WTC11 (cell line): ENCODE measurements at regions not wholly inside any gene's neighbourhood (a gene's known extent, or its start where the extent isn't known, plus 50 kb on each side); places are given as distances from the start of the nearest gene placed in this dataset.

Source experiments
- ATAC-seq: fragments of 200-7000 bp; cut with Tn5 transposase; 2 replicates; pipeline ENCODE4 v1.10.0; 2021; ENCODE audit warnings: mild to moderate bottlenecking, moderate library complexity
- CTCF ChIA-PET: fragments of 300-600 bp; sonication (Branson Sonifier 250); formaldehyde crosslinking; loops from one replicate; lab custom pipeline; 2021; ENCODE audit warnings: antibody characterized with exemption; lab: Charles Lee
- POLR2A ChIA-PET: fragments of 350-600 bp; sonication (Branson Sonifier 250); formaldehyde crosslinking; loops from one replicate; lab custom pipeline; 2021; ENCODE audit warnings: antibody characterized with exemption; lab: Charles Lee
- DNase-seq: peaks from one replicate; pipeline ENCODE4 v3.0.0; 2021; ENCODE audit warnings: low spot score
- H3K27ac Mint-ChIP-seq: 2 replicates; pipeline ENCODE4 v1.8.0; 2021; ENCODE audit warnings: mixed read lengths
- H3K27me3 Mint-ChIP-seq: 2 replicates; pipeline ENCODE4 v1.8.0; 2021; ENCODE audit warnings: low read depth, mild to moderate bottlenecking, moderate library complexity, mixed read lengths
- H3K36me3 Mint-ChIP-seq: 2 replicates; pipeline ENCODE4 v1.8.0; 2021; ENCODE audit warnings: mixed read lengths
- H3K4me1 Mint-ChIP-seq: 2 replicates; pipeline ENCODE4 v1.8.0; 2022; ENCODE audit warnings: mixed read lengths
- H3K4me3 Mint-ChIP-seq: 2 replicates; pipeline ENCODE4 v1.8.0; 2021; ENCODE audit warnings: mild to moderate bottlenecking, moderate library complexity, mixed read lengths
- H3K9me3 Mint-ChIP-seq: 2 replicates; pipeline ENCODE4 v1.8.0; 2021; ENCODE audit warnings: mixed read lengths
- FOXJ3 ChIP-seq: sonication (generic); formaldehyde crosslinking; IDR thresholded peaks from 2 replicates; pipeline ENCODE4 v1.9.0; 2021; ENCODE audit warnings: missing genetic modification reagents, mild to moderate bottlenecking, borderline replicate concordance
- FOXK1 ChIP-seq: sonication (generic); formaldehyde crosslinking; IDR thresholded peaks from 2 replicates; pipeline ENCODE4 v1.8.0; 2022; ENCODE audit warnings: mild to moderate bottlenecking, moderate library complexity, missing genetic modification reagents
- IRF2 ChIP-seq: sonication (generic); formaldehyde crosslinking; IDR thresholded peaks from 2 replicates; pipeline ENCODE4 v1.8.0; 2022; ENCODE audit warnings: low read depth, missing genetic modification reagents, borderline replicate concordance
- NR2C2 ChIP-seq: sonication (generic); formaldehyde crosslinking; IDR thresholded peaks from 2 replicates; pipeline ENCODE4 v1.8.0; 2022; ENCODE audit warnings: mild to moderate bottlenecking, missing genetic modification reagents
- RELA ChIP-seq: sonication (generic); formaldehyde crosslinking; IDR thresholded peaks from 2 replicates; pipeline ENCODE4 v1.8.1; 2022; ENCODE audit warnings: missing genetic modification reagents, mild to moderate bottlenecking, borderline replicate concordance
- RORB ChIP-seq: fragments of 250-450 bp; sonication (Bioruptor Pico); IDR thresholded peaks from 2 replicates; pipeline ENCODE4 v1.9.0; 2021; ENCODE audit warnings: mild to moderate bottlenecking
- TP53 ChIP-seq: sonication (generic); formaldehyde crosslinking; IDR thresholded peaks from 2 replicates; pipeline ENCODE4 v1.8.1; 2023; ENCODE audit warnings: mild to moderate bottlenecking, missing genetic modification reagents
- ZNF121 ChIP-seq: sonication (generic); formaldehyde crosslinking; IDR thresholded peaks from 2 replicates; pipeline ENCODE4 v1.8.0; 2023; ENCODE audit warnings: missing genetic modification reagents
- ZNF138 ChIP-seq: sonication (generic); formaldehyde crosslinking; conservative IDR thresholded peaks from 2 replicates; pipeline ENCODE4 v1.8.1; 2022; ENCODE audit warnings: mild to moderate bottlenecking, moderate library complexity, missing genetic modification reagents
- ZNF423 ChIP-seq: fragments of 250-450 bp; sonication (Bioruptor Pico); IDR thresholded peaks from 2 replicates; pipeline ENCODE4 v2.1.2; 2022; ENCODE audit warnings: mild to moderate bottlenecking, moderate library complexity
- TF ChIP-seq, protein P1 (sequence below): sonication (generic); formaldehyde crosslinking; IDR thresholded peaks from 2 replicates; pipeline ENCODE4 v1.8.1; 2022; ENCODE audit warnings: mild to moderate bottlenecking, moderate library complexity, missing genetic modification reagents
- TF ChIP-seq, protein P2 (sequence below): fragments of 250-450 bp; sonication (Bioruptor Pico); IDR thresholded peaks from 2 replicates; pipeline ENCODE4 v1.8.0; 2021; ENCODE audit warnings: mild to moderate bottlenecking
- TF ChIP-seq, protein P3 (sequence below): sonication (generic); formaldehyde crosslinking; IDR thresholded peaks from 2 replicates; pipeline ENCODE4 v1.8.1; 2022; ENCODE audit warnings: low read depth, mild to moderate bottlenecking, moderate library complexity, missing genetic modification reagents, borderline replicate concordance
- TF ChIP-seq, protein P4 (sequence below): fragments of 250-450 bp; sonication (Bioruptor Pico); IDR thresholded peaks from 2 replicates; pipeline ENCODE4 v1.9.0; 2021; ENCODE audit warnings: mild to moderate bottlenecking, borderline replicate concordance
- TF ChIP-seq, protein P5 (sequence below): sonication (generic); formaldehyde crosslinking; IDR thresholded peaks from 2 replicates; pipeline ENCODE4 v1.8.1; 2023; ENCODE audit warnings: mild to moderate bottlenecking, missing genetic modification reagents, moderate library complexity

DNA sequence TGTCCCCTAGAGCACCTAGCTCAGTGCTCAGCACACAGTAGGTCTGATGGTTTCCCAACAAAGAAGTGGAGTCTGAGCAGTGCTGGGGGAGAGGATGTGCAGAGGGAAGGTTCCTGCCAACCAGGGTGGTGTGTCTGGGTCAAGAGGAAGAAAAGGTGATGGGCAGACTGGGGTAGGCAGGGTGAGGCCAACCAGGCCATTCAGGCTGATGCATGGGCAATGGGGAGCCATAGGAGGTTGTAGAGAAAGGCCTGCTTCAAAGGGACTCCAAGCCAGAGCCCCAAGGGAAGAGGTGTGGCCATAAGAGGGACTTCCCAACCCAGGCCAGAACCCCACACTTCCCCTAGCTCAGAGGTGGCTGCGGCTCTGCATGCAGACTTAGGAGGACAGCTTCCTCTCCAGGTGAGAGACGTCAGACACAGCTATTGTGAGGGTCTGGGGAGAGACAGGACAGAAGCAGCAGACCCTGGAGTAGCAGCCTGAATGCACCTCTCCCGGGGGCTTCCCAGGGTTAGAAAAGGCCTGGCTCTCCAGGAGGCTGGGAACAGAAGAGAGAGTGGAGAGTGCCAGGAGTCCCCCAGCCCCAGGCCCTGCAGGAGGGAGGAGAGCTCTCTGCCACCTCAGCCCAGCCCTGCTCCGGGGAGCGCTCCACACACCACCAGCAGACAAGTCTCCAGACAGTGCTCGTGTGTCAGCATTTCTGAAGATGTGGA is 87.4 kb upstream of the ZMIZ1 start (continued):
- TF ChIP-seq, protein P1, sequence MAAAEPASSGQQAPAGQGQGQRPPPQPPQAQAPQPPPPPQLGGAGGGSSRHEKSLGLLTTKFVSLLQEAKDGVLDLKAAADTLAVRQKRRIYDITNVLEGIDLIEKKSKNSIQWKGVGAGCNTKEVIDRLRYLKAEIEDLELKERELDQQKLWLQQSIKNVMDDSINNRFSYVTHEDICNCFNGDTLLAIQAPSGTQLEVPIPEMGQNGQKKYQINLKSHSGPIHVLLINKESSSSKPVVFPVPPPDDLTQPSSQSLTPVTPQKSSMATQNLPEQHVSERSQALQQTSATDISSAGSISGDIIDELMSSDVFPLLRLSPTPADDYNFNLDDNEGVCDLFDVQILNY = no peak
- no peak for TF ChIP-seq NR2C2 (CRISPR knock-in tag)
- TF ChIP-seq ZNF138 (CRISPR knock-in tag) = no peak
- TF ChIP-seq RELA (CRISPR knock-in tag) = no peak
- TF ChIP-seq, protein P2, sequence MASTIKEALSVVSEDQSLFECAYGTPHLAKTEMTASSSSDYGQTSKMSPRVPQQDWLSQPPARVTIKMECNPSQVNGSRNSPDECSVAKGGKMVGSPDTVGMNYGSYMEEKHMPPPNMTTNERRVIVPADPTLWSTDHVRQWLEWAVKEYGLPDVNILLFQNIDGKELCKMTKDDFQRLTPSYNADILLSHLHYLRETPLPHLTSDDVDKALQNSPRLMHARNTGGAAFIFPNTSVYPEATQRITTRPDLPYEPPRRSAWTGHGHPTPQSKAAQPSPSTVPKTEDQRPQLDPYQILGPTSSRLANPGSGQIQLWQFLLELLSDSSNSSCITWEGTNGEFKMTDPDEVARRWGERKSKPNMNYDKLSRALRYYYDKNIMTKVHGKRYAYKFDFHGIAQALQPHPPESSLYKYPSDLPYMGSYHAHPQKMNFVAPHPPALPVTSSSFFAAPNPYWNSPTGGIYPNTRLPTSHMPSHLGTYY (CRISPR knock-in tag) = no peak

DNA sequence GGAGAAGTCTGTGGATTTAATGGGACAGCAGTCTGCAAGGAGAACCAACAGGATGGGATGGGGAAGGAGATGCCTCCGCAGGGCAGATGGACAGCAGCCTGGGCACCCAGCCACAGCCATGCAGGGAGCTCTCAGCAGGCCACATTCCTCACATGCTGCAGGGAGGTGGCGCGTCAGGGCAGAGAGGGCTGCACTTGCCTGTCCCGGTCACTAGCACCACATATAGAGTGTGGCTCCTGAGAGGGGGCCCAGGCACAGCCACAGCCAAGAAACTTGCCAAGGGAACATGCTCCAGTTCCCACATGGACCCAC is 86.8 kb upstream of the ZMIZ1 start:
- H3K4me1 Mint-ChIP-seq = peaks cover 28% of the 10 kb centered on the region
- H3K4me3 Mint-ChIP-seq = no peak overlapping the region
- peaks cover 11% of the 10 kb centered on the region for H3K27me3 Mint-ChIP-seq
- H3K27ac Mint-ChIP-seq = no peak overlapping the region
- ATAC-seq (peak; percentile 64), DNase-seq (peak; percentile 23)
- H3K36me3 Mint-ChIP-seq = no peaks in the 10 kb centered on the region
- ChIA-PET POLR2A (no interaction called here), CTCF (interaction anchor here (1.2 to 2.0 kb wide), 3 partner anchors 213 to 324 kb away, joined by 3 to 7 read pairs (median 5); no protein-coding TSS in a partner anchor)
- no peaks in the 10 kb centered on the region for H3K9me3 Mint-ChIP-seq
- TF ChIP-seq, protein P3, sequence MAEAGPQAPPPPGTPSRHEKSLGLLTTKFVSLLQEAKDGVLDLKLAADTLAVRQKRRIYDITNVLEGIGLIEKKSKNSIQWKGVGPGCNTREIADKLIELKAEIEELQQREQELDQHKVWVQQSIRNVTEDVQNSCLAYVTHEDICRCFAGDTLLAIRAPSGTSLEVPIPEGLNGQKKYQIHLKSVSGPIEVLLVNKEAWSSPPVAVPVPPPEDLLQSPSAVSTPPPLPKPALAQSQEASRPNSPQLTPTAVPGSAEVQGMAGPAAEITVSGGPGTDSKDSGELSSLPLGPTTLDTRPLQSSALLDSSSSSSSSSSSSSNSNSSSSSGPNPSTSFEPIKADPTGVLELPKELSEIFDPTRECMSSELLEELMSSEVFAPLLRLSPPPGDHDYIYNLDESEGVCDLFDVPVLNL (CRISPR knock-in tag) = no peak
- TF ChIP-seq ZNF121 (CRISPR knock-in tag) (peak; percentile 18; the same call in 1 of the 2 replicates), ZNF423 (CRISPR knock-in tag) (peak; percentile 8; the same call in 1 of the 2 replicates)

DNA sequence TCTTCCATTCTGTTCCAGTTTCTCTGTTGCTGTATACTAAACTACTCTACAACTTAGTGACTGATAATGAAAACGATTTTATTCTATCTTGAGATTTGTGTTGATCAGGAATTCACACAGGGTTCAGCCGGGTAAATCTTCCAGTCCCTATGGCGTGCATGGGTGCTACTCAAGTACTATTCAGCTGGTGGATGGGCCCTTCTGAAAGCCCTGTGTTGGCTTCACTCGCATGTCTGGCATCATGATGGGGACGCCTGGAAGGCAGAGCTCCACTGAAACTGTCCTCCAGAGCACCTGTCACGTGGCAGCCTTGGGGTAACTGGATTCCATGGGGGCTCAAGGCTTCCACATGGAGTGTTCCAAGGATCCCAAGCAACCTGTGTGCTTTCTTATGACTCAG is 86.0 kb upstream of the ZMIZ1 start:
- Mint-ChIP-seq H3K27me3 (peaks cover 11% of the 10 kb centered on the region), H3K4me3 (no peak overlapping the region), H3K27ac (no peak overlapping the region), H3K36me3 (no peaks in the 10 kb centered on the region), H3K4me1 (peaks cover 28% of the 10 kb centered on the region), H3K9me3 (no peaks in the 10 kb centered on the region)
- DNase-seq = no peak
- POLR2A ChIA-PET = no interaction called here
- TF ChIP-seq FOXK1 = no peak
- TF ChIP-seq, protein P4, sequence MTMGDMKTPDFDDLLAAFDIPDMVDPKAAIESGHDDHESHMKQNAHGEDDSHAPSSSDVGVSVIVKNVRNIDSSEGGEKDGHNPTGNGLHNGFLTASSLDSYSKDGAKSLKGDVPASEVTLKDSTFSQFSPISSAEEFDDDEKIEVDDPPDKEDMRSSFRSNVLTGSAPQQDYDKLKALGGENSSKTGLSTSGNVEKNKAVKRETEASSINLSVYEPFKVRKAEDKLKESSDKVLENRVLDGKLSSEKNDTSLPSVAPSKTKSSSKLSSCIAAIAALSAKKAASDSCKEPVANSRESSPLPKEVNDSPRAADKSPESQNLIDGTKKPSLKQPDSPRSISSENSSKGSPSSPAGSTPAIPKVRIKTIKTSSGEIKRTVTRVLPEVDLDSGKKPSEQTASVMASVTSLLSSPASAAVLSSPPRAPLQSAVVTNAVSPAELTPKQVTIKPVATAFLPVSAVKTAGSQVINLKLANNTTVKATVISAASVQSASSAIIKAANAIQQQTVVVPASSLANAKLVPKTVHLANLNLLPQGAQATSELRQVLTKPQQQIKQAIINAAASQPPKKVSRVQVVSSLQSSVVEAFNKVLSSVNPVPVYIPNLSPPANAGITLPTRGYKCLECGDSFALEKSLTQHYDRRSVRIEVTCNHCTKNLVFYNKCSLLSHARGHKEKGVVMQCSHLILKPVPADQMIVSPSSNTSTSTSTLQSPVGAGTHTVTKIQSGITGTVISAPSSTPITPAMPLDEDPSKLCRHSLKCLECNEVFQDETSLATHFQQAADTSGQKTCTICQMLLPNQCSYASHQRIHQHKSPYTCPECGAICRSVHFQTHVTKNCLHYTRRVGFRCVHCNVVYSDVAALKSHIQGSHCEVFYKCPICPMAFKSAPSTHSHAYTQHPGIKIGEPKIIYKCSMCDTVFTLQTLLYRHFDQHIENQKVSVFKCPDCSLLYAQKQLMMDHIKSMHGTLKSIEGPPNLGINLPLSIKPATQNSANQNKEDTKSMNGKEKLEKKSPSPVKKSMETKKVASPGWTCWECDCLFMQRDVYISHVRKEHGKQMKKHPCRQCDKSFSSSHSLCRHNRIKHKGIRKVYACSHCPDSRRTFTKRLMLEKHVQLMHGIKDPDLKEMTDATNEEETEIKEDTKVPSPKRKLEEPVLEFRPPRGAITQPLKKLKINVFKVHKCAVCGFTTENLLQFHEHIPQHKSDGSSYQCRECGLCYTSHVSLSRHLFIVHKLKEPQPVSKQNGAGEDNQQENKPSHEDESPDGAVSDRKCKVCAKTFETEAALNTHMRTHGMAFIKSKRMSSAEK (CRISPR knock-in tag) = no peak
- TF ChIP-seq TP53 (CRISPR knock-in tag) = no peak
- no peak for TF ChIP-seq IRF2 (CRISPR knock-in tag)
- TF ChIP-seq RORB (CRISPR knock-in tag) = no peak
- TF ChIP-seq, protein P2 (CRISPR knock-in tag) = no peak
- TF ChIP-seq FOXJ3 (CRISPR knock-in tag) = no peak
- TF ChIP-seq, protein P5, sequence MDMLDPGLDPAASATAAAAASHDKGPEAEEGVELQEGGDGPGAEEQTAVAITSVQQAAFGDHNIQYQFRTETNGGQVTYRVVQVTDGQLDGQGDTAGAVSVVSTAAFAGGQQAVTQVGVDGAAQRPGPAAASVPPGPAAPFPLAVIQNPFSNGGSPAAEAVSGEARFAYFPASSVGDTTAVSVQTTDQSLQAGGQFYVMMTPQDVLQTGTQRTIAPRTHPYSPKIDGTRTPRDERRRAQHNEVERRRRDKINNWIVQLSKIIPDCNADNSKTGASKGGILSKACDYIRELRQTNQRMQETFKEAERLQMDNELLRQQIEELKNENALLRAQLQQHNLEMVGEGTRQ (CRISPR knock-in tag) = no peak
- CTCF ChIA-PET = interaction anchor here (2.0 kb wide), 1 partner anchor 213 kb away, joined by 7 read pairs; no protein-coding TSS in a partner anchor
- ATAC-seq = no peak
